ENCODE measurements at regions not wholly inside any gene's neighbourhood (a gene's known extent, or its start where the extent isn't known, plus 50 kb on each side); places are given as distances from the start of the nearest gene placed in this dataset.

DNA sequence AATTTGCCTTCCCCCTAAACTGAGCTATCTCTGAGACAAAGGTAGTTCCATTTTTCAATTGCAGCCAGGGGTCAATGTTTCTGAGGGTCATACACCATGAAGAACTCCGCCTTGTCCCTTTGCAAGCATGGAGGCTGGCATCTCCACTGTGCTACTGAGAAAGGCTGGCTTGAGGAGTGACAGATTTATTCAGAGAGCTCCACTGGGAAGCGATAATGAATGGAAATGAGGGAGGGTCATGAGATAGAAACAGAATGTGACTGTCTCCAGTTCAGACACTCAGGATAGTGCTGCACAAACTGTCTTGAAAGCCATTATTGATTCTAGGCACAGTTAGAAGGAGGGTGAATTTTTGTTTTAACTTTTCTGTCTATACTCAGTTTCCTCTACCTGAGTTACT is 197.5 kb downstream of the ZNF326 start:
- no peaks in the 10 kb centered on the region for H3K4me1 Mint-ChIP-seq
- H3K27ac Mint-ChIP-seq: peak overlapping the region in 1 of 3 donors; percentile 78
- Histone ChIP-seq H3K27me3 (ENCODE audit: control insufficient read depth, insufficient read depth, low read length) (peaks cover 6% of the 10 kb centered on the region), H3K36me3 (ENCODE audit: control insufficient read depth, insufficient read depth, low read length) (no peaks in the 10 kb centered on the region), H3K9me3 (ENCODE audit: control insufficient read depth in 2 of 2, low read length in 2 of 2) (no peaks in the 10 kb centered on the region), H3K4me1 (ENCODE audit: control insufficient read depth, insufficient read depth, low read length, poor library complexity, severe bottlenecking) (no peaks in the 10 kb centered on the region), H3K27ac (ENCODE audit: insufficient read depth, low read length, poor library complexity, severe bottlenecking) (no peak overlapping the region), H3K4me3 (ENCODE audit: low read depth, low read length) (no peak overlapping the region)
- no peaks in the 10 kb centered on the region for H3K36me3 Mint-ChIP-seq
- no peaks in the 10 kb centered on the region for H3K9me3 Mint-ChIP-seq
- peaks cover 4% of the 10 kb centered on the region for H3K27me3 Mint-ChIP-seq
- H3K4me3 Mint-ChIP-seq: no peak overlapping the region
- no peak for DNase-seq
- ATAC-seq (ENCODE audit: low read depth in 2 of 2): no peak

DNA sequence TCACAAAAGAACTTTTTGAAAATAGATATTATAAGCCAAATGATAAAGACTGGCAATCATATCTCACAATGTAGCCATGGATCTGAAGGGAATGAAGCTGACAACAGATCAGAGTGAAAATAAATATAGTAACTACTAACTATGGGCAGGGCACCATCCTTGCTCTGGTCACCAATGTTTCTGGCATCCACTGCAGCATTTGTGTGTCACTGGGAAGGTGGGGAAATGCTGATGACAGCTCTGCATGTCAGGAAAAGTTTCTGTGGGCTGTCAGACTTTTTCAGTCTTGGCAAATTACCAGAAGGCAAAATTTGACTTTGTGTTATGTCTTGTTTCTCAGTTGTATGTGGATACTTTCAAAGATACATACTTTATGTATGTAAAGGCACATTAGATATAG is 195.6 kb downstream of the ZNF326 start:
- no peaks in the 10 kb centered on the region for H3K9me3 Mint-ChIP-seq
- ATAC-seq (ENCODE audit: low read depth in 2 of 2) (no peak), DNase-seq (no peak)

DNA sequence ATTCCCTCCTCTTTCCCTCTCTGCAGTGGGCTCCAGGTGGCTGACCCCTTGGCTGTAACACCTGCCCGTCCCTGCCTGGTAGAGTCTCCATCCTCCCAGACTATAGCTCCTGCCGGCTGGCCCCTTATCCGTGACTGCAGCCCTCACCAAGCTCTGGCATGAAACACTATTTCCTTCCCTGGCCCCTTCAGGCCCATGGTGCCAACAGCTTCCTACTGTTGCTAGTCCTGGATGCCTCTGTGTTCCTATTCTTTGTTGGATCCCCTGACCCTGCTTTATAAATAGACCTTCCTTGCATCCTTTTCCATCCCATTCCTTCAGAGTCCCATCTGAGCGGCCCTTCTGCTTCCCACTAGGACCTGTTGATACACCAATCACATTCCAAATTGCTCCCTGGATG is 195.0 kb downstream of the ZNF326 start:
- Histone ChIP-seq H3K27ac (ENCODE audit: insufficient read depth, low read length, poor library complexity, severe bottlenecking) (no peak overlapping the region), H3K4me1 (ENCODE audit: control insufficient read depth, insufficient read depth, low read length, poor library complexity, severe bottlenecking) (no peaks in the 10 kb centered on the region), H3K36me3 (ENCODE audit: control insufficient read depth, insufficient read depth, low read length) (no peaks in the 10 kb centered on the region), H3K27me3 (ENCODE audit: control insufficient read depth, insufficient read depth, low read length) (peaks cover 6% of the 10 kb centered on the region), H3K9me3 (ENCODE audit: control insufficient read depth in 2 of 2, low read length in 2 of 2) (no peaks in the 10 kb centered on the region), H3K4me3 (ENCODE audit: low read depth, low read length) (no peak overlapping the region)
- no peak for DNase-seq
- no peak for ATAC-seq (ENCODE audit: low read depth in 2 of 2)
- no peaks in the 10 kb centered on the region for H3K36me3 Mint-ChIP-seq
- H3K9me3 Mint-ChIP-seq: no peaks in the 10 kb centered on the region
- no peaks in the 10 kb centered on the region for H3K4me1 Mint-ChIP-seq
- no peaks in the 10 kb centered on the region for H3K27me3 Mint-ChIP-seq
- no peak overlapping the region for H3K27ac Mint-ChIP-seq
- H3K4me3 Mint-ChIP-seq: no peak overlapping the region

More for the DNA sequence above, 195.6 kb downstream of the ZNF326 start:
- Mint-ChIP-seq H3K36me3 (no peaks in the 10 kb centered on the region), H3K27me3 (no peaks in the 10 kb centered on the region), H3K4me3 (no peak overlapping the region), H3K4me1 (no peaks in the 10 kb centered on the region), H3K27ac (no peak overlapping the region)
- Histone ChIP-seq H3K27ac (ENCODE audit: insufficient read depth, low read length, poor library complexity, severe bottlenecking) (no peak overlapping the region), H3K4me1 (ENCODE audit: control insufficient read depth, insufficient read depth, low read length, poor library complexity, severe bottlenecking) (no peaks in the 10 kb centered on the region), H3K9me3 (ENCODE audit: control insufficient read depth in 2 of 2, low read length in 2 of 2) (no peaks in the 10 kb centered on the region), H3K36me3 (ENCODE audit: control insufficient read depth, insufficient read depth, low read length) (no peaks in the 10 kb centered on the region), H3K4me3 (ENCODE audit: low read depth, low read length) (no peak overlapping the region), H3K27me3 (ENCODE audit: control insufficient read depth, insufficient read depth, low read length) (peaks cover 6% of the 10 kb centered on the region)

DNA sequence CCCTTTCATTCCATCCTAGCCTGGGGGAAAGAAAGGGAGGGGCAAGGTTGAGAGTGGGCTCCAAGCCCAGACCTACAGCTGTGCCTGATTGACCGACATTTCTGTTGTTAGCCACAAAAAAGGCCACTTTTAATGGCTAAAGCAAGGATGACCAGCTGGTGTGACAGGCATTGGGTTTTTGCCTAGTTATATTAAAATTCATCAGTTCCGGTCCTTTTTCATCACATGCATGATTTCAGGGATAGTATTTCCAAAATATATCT is 192.3 kb downstream of the ZNF326 start:
- H3K36me3 ChIP-seq (ENCODE audit: control insufficient read depth, insufficient read depth, low read length): no peaks in the 10 kb centered on the region
- H3K27me3 Mint-ChIP-seq: no peaks in the 10 kb centered on the region
- ATAC-seq (ENCODE audit: low read depth in 2 of 2): no peak
- no peaks in the 10 kb centered on the region for H3K4me1 Mint-ChIP-seq
- H3K9me3 ChIP-seq (ENCODE audit: control insufficient read depth in 2 of 2, low read length in 2 of 2): no peaks in the 10 kb centered on the region
- no peak for DNase-seq
- peaks cover 10% of the 10 kb centered on the region for H3K27me3 ChIP-seq (ENCODE audit: control insufficient read depth, insufficient read depth, low read length)
- no peaks in the 10 kb centered on the region for H3K4me1 ChIP-seq (ENCODE audit: control insufficient read depth, insufficient read depth, low read length, poor library complexity, severe bottlenecking)
- H3K36me3 Mint-ChIP-seq: no peaks in the 10 kb centered on the region
- no peak overlapping the region for H3K4me3 Mint-ChIP-seq
- H3K27ac Mint-ChIP-seq: no peak overlapping the region
- H3K9me3 Mint-ChIP-seq: no peaks in the 10 kb centered on the region
- H3K4me3 ChIP-seq (ENCODE audit: low read depth, low read length): no peak overlapping the region
- no peak overlapping the region for H3K27ac ChIP-seq (ENCODE audit: insufficient read depth, low read length, poor library complexity, severe bottlenecking)

DNA sequence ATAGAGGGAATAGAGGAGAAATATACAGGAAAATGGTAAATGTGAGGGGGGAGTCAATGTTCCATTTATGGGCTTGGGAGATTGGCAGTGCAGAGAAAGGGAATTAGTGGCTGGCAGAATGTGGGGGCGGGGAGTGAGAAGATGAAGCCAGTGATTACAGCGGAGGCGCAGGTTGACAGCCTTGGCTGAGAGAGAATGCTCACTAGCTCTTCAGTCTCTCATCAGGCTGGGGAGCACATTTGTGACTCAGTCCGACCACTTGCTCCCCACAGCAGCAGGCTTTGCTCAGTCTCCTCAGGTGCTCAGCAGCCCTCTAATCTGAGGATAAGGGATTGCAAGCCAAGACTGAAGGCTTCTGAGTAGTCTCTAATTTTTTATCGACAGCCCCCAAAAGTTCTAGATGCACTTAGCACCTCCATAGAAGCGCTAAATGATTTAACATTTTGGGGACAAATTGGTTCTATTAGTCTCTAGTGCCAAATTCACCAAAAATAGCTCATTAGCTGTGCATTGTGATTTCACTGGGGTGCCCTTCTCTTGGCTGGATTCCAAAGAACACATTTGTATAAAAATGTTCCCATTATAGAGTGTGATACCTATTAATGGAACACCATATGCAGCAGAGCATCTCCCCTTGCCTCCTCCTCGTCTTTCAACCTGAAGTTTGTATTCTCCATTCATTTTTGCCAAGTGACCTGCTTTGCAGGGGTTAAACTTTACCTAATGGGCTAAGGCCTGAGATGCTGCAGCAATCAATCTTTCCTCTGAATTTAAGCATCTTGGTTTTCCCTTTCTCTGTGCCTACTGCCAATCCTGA is 191.8 kb downstream of the ZNF326 start:
- H3K27me3 ChIP-seq (ENCODE audit: control insufficient read depth, insufficient read depth, low read length): peaks cover 10% of the 10 kb centered on the region
- H3K4me3 Mint-ChIP-seq: no peak overlapping the region
- H3K27ac ChIP-seq (ENCODE audit: insufficient read depth, low read length, poor library complexity, severe bottlenecking): no peak overlapping the region
- H3K27ac Mint-ChIP-seq: no peak overlapping the region
- no peaks in the 10 kb centered on the region for H3K9me3 Mint-ChIP-seq
- H3K36me3 Mint-ChIP-seq: no peaks in the 10 kb centered on the region
- no peaks in the 10 kb centered on the region for H3K27me3 Mint-ChIP-seq
- no peak overlapping the region for H3K4me3 ChIP-seq (ENCODE audit: low read depth, low read length)
- DNase-seq (no peak), ATAC-seq (ENCODE audit: low read depth in 2 of 2) (no peak)
- no peaks in the 10 kb centered on the region for H3K4me1 ChIP-seq (ENCODE audit: control insufficient read depth, insufficient read depth, low read length, poor library complexity, severe bottlenecking)
- no peaks in the 10 kb centered on the region for H3K36me3 ChIP-seq (ENCODE audit: control insufficient read depth, insufficient read depth, low read length)
- H3K4me1 Mint-ChIP-seq: no peaks in the 10 kb centered on the region
- H3K9me3 ChIP-seq (ENCODE audit: control insufficient read depth in 2 of 2, low read length in 2 of 2): no peaks in the 10 kb centered on the region

DNA sequence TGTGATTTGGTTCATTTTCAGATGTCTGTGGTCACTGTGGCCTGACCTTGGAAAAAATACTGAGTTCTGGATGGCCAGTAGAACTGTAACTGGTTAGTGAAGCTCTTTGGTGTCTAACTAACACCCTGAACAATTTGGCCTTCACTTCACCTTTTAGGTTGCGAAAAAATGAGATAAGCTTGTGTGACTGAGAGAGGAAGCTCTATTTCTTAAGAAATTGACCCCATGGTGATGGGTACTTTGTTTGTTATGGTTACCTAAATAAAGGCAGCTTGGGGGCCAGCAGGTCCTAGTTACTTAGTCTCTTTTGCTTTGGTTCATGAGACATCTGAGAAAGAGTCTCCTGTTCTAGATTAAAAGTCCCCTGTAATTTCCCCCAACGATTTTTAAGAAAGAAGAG is 181.6 kb downstream of the ZNF326 start:
- ATAC-seq (ENCODE audit: low read depth in 2 of 2): no peak
- Mint-ChIP-seq H3K27me3 (peaks cover 8% of the 10 kb centered on the region), H3K4me1 (no peaks in the 10 kb centered on the region), H3K36me3 (no peaks in the 10 kb centered on the region), H3K27ac (no peak overlapping the region), H3K9me3 (peaks cover 0 to 7% (median 0%) of the 10 kb centered on the region in 7 donors), H3K4me3 (no peak overlapping the region)
- Histone ChIP-seq H3K27me3 (ENCODE audit: control insufficient read depth, insufficient read depth, low read length) (no peaks in the 10 kb centered on the region), H3K4me1 (ENCODE audit: control insufficient read depth, insufficient read depth, low read length, poor library complexity, severe bottlenecking) (no peaks in the 10 kb centered on the region), H3K9me3 (ENCODE audit: control insufficient read depth in 2 of 2, low read length in 2 of 2) (no peaks in the 10 kb centered on the region), H3K36me3 (ENCODE audit: control insufficient read depth, insufficient read depth, low read length) (no peaks in the 10 kb centered on the region), H3K27ac (ENCODE audit: insufficient read depth, low read length, poor library complexity, severe bottlenecking) (no peak overlapping the region), H3K4me3 (ENCODE audit: low read depth, low read length) (no peak overlapping the region)
- DNase-seq: no peak

DNA sequence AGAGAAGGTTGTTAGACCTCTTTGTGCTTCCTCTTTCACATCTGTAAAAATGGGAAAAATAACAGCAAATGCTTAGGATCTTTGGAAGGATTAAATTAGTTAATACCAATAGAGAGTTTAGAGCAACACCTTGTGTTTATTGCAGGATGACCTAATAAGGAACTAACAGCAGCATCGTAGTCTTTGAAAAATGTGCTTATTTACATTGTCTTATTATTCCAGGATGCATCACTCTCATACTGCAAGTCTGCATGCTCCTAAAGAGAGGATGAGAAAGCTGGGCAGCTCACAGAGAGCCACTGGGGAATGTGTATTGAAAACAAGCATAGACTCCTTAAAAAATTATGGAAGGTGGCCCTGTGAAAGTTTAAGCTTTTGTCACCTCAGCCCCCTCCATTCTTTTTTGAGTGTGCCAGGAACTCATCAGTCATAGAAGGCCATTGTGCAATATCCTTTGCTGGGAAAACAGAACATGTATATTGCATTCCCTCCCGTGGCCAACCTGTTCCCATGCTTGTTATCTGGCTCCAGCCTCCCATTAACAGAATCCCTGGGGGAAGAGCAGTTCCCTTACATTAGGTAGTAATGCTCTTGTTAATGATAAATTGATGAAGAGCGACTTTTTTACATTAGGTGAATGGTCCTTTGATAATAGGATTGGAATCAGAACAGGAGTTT is 180.7 kb downstream of the ZNF326 start:
- H3K4me1 Mint-ChIP-seq: no peaks in the 10 kb centered on the region
- Histone ChIP-seq H3K4me3 (ENCODE audit: low read depth, low read length) (no peak overlapping the region), H3K4me1 (ENCODE audit: control insufficient read depth, insufficient read depth, low read length, poor library complexity, severe bottlenecking) (no peaks in the 10 kb centered on the region), H3K36me3 (ENCODE audit: control insufficient read depth, insufficient read depth, low read length) (no peaks in the 10 kb centered on the region), H3K27ac (ENCODE audit: insufficient read depth, low read length, poor library complexity, severe bottlenecking) (no peak overlapping the region), H3K27me3 (ENCODE audit: control insufficient read depth, insufficient read depth, low read length) (no peaks in the 10 kb centered on the region), H3K9me3 (ENCODE audit: control insufficient read depth in 2 of 2, low read length in 2 of 2) (no peaks in the 10 kb centered on the region)
- no peak overlapping the region for H3K4me3 Mint-ChIP-seq
- H3K9me3 Mint-ChIP-seq: peaks cover 0 to 7% (median 0%) of the 10 kb centered on the region in 7 donors
- DNase-seq (no peak), ATAC-seq (ENCODE audit: low read depth in 2 of 2) (no peak)
- H3K27me3 Mint-ChIP-seq: peaks cover 8% of the 10 kb centered on the region
- H3K27ac Mint-ChIP-seq: no peak overlapping the region
- H3K36me3 Mint-ChIP-seq: no peaks in the 10 kb centered on the region

DNA sequence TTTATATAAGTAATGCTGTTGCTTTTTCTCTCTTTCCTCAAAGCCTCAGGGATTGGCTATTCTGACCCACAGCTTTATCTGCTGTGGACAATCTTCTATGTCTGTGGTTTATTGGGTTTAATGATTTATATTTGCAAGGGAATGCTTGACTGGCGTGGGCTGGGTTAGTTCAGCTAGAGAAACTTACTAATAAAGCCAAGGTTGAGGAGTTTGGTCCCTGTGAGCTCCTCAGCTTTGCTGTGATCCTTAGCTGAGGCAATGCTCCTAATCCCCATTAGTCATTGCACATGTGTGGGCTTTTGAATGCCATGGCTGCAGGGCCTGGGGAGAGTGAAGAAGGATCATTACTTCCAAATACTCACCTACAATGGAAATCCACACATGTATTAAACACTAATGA is 179.3 kb downstream of the ZNF326 start:
- Histone ChIP-seq H3K36me3 (ENCODE audit: control insufficient read depth, insufficient read depth, low read length) (no peaks in the 10 kb centered on the region), H3K27ac (ENCODE audit: insufficient read depth, low read length, poor library complexity, severe bottlenecking) (no peak overlapping the region), H3K4me3 (ENCODE audit: low read depth, low read length) (no peak overlapping the region), H3K4me1 (ENCODE audit: control insufficient read depth, insufficient read depth, low read length, poor library complexity, severe bottlenecking) (no peaks in the 10 kb centered on the region), H3K27me3 (ENCODE audit: control insufficient read depth, insufficient read depth, low read length) (no peaks in the 10 kb centered on the region), H3K9me3 (ENCODE audit: control insufficient read depth in 2 of 2, low read length in 2 of 2) (no peaks in the 10 kb centered on the region)
- H3K4me3 Mint-ChIP-seq: no peak overlapping the region
- ATAC-seq (ENCODE audit: low read depth in 2 of 2) (no peak), DNase-seq (no peak)
- peaks cover 0 to 7% (median 3%) of the 10 kb centered on the region in 7 donors for H3K9me3 Mint-ChIP-seq
- H3K27ac Mint-ChIP-seq: no peak overlapping the region
- peaks cover 8% of the 10 kb centered on the region for H3K27me3 Mint-ChIP-seq
- H3K4me1 Mint-ChIP-seq: no peaks in the 10 kb centered on the region
- no peaks in the 10 kb centered on the region for H3K36me3 Mint-ChIP-seq
